Stimulated activated CD8-positive, alpha-beta memory T cell treated with anti-CD3 and anti-CD28 coated beads, Interleukin-15, amount 100 ng/mL, for 1 hour (primary cell): ENCODE measurements at regions not wholly inside any gene's neighbourhood (a gene's known extent, or its start where the extent isn't known, plus 50 kb on each side); places are given as distances from the start of the nearest gene placed in this dataset.

Experiments used
- DNase-seq: peaks from one replicate; pipeline ENCODE4 v3.0.0-alpha.2; 2020; ENCODE audit warnings: low read depth

- no peak for DNase-seq
Measured at GRCh38 chr20:16946097-16946496, 197.9 kb downstream of the OTOR start.

GRCh38 chr20:16947479-16947878 is 199.3 kb downstream of the OTOR start:
- no peak for DNase-seq

GRCh38 chr20:16951876-16952275 is 203.7 kb downstream of the OTOR start:
- no peak for DNase-seq

GRCh38 chr20:16952965-16953364 is 204.8 kb downstream of the OTOR start:
- no peak for DNase-seq

- no peak for DNase-seq
Measured at GRCh38 chr20:16953858-16954257, 205.7 kb downstream of the OTOR start.

- no peak for DNase-seq
Measured at GRCh38 chr20:16955462-16955861, 207.3 kb downstream of the OTOR start.

GRCh38 chr20:16955971-16956370 is 207.8 kb downstream of the OTOR start:
- no peak for DNase-seq

GRCh38 chr20:16965401-16965800 is 217.2 kb downstream of the OTOR start:
- no peak for DNase-seq

GRCh38 chr20:16966276-16966880 is 218.2 kb downstream of the OTOR start:
- no peak for DNase-seq

GRCh38 chr20:16968099-16968498 is 219.9 kb downstream of the OTOR start:
- no peak for DNase-seq

GRCh38 chr20:16970776-16971175 is 222.6 kb downstream of the OTOR start:
- DNase-seq: no peak

- no peak for DNase-seq
Measured at GRCh38 chr20:16974080-16974854, 226.1 kb downstream of the OTOR start.

GRCh38 chr20:16974855-16975162 is 226.7 kb downstream of the OTOR start:
- no peak for DNase-seq

- no peak for DNase-seq
Measured at GRCh38 chr20:16975682-16976081, 227.5 kb downstream of the OTOR start.

GRCh38 chr20:16978497-16978896 is 230.3 kb downstream of the OTOR start:
- DNase-seq: no peak

GRCh38 chr20:16982091-16982726 is 234.1 kb downstream of the OTOR start:
- no peak for DNase-seq

- no peak for DNase-seq
Measured at GRCh38 chr20:16984481-16984880, 236.3 kb downstream of the OTOR start.

- DNase-seq: no peak
Measured at GRCh38 chr20:17003170-17003870, 223.5 kb upstream of the PCSK2 start.

GRCh38 chr20:17010181-17010580 is 216.7 kb upstream of the PCSK2 start:
- no peak for DNase-seq

- no peak for DNase-seq
Measured at GRCh38 chr20:17012546-17013226, 214.2 kb upstream of the PCSK2 start.

- DNase-seq: no peak
Measured at GRCh38 chr20:17014217-17014616, 212.6 kb upstream of the PCSK2 start.

GRCh38 chr20:17014756-17015366 is 212.0 kb upstream of the PCSK2 start:
- DNase-seq: no peak
